Osteoblast (primary cell): ENCODE measurements at regions not wholly inside any gene's neighbourhood (a gene's known extent, or its start where the extent isn't known, plus 50 kb on each side); places are given as distances from the start of the nearest gene placed in this dataset.

Experiments
- DNase-seq: peaks from one replicate; pipeline ENCODE4 v3.0.0; 2011; ENCODE audit warnings: low spot score, mixed read lengths; ENCODE audit not compliant: insufficient read length; ENCODE audit errors: missing footprints
- H2AFZ ChIP-seq: 2 replicates; pipeline ENCODE4 v1.6.0; 2011; ENCODE audit warnings: mild to moderate bottlenecking, low read length
- H3K27ac ChIP-seq: 2 replicates; pipeline ENCODE4 v1.5.1; 2011; ENCODE audit warnings: mild to moderate bottlenecking, low read depth, low read length, moderate library complexity
- H3K27me3 ChIP-seq: 2 replicates; pipeline ENCODE4 v1.6.0; 2012; ENCODE audit warnings: mild to moderate bottlenecking, control low read depth, inconsistent platforms, low read length, moderate library complexity; ENCODE audit not compliant: insufficient read depth
- H3K36me3 ChIP-seq: 2 replicates; pipeline ENCODE4 v1.5.1; 2011; ENCODE audit warnings: mild to moderate bottlenecking, low read length, control low read depth, moderate library complexity; ENCODE audit not compliant: insufficient read depth
- H3K4me1 ChIP-seq: 2 replicates; pipeline ENCODE4 v1.5.1; 2011; ENCODE audit warnings: mild to moderate bottlenecking, low read length, control low read depth, moderate library complexity; ENCODE audit not compliant: insufficient read depth
- H3K4me2 ChIP-seq: 2 replicates; pipeline ENCODE4 v1.6.0; 2011; ENCODE audit warnings: mild to moderate bottlenecking, low read length; ENCODE audit not compliant: insufficient read depth
- H3K4me3 ChIP-seq: fragments of 200-600 bp; sonication (generic); 3 replicates; pipeline ENCODE4 v1.5.1; 2012; ENCODE audit warnings: mild to moderate bottlenecking, low read length, inconsistent platforms; ENCODE audit not compliant: insufficient read depth
- H3K79me2 ChIP-seq: 2 replicates; pipeline ENCODE4 v1.6.0; 2012; ENCODE audit warnings: mild to moderate bottlenecking, low read length, control low read depth, inconsistent platforms; ENCODE audit not compliant: insufficient read depth
- H3K9me3 ChIP-seq: 2 replicates; pipeline ENCODE4 v1.5.1; 2011; ENCODE audit warnings: low read depth, low read length, control low read depth
- H4K20me1 ChIP-seq: 2 replicates; pipeline ENCODE4 v1.6.0; 2012; ENCODE audit warnings: mild to moderate bottlenecking, low read length, control low read depth; ENCODE audit not compliant: insufficient read depth
- TF ChIP-seq, protein P1 (sequence below): IDR thresholded peaks from 2 replicates; pipeline ENCODE4 v1.5.1; 2011; ENCODE audit warnings: mild to moderate bottlenecking, low read depth, low read length, moderate library complexity; ENCODE audit errors: extremely low read depth

DNA sequence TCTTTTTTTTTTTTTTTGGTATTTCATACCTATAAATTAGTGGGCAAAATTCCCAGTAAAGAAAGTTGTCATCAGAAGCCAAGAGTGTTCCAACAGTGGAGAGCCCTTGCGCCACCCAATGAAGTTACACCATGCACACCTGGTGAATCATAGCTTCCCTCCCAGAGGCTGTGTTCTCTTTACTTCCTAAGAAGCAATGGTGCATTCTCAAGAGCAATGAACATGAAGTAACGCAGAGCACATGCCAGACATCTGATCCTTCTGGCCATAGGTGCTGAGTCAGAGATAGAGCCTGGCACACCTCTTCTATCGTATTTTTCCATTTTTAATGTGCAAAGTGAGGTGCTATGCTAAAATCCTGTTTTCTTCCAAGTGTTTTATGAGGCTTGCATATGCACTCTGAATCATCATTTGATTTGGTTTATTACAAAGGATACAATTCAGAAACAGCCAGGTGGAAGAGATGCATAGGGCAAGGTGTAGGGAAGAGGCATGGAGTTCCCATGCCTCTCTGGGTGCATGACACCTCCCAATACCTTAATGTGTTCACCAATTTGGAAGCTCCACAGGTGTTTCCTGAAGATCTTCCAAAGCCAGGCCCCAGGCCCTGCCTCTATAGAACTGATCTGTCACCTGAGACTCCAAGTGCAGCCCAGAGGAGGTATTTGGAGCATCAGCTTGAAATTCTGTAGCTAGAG is 408.0 kb downstream of the SIPA1L2 start:
- no peaks in the 10 kb centered on the region for H3K36me3 ChIP-seq
- H3K79me2 ChIP-seq: no peaks in the 10 kb centered on the region
- no peak overlapping the region for H3K4me3 ChIP-seq
- DNase-seq: no peak
- no peaks in the 10 kb centered on the region for H4K20me1 ChIP-seq
- H2AFZ ChIP-seq: no peak overlapping the region
- H3K4me1 ChIP-seq: peaks cover 4% of the 10 kb centered on the region
- H3K27ac ChIP-seq: no peak overlapping the region
- no peak overlapping the region for H3K4me2 ChIP-seq
- H3K27me3 ChIP-seq: no peaks in the 10 kb centered on the region
- H3K9me3 ChIP-seq: no peaks in the 10 kb centered on the region
- TF ChIP-seq, protein P1, sequence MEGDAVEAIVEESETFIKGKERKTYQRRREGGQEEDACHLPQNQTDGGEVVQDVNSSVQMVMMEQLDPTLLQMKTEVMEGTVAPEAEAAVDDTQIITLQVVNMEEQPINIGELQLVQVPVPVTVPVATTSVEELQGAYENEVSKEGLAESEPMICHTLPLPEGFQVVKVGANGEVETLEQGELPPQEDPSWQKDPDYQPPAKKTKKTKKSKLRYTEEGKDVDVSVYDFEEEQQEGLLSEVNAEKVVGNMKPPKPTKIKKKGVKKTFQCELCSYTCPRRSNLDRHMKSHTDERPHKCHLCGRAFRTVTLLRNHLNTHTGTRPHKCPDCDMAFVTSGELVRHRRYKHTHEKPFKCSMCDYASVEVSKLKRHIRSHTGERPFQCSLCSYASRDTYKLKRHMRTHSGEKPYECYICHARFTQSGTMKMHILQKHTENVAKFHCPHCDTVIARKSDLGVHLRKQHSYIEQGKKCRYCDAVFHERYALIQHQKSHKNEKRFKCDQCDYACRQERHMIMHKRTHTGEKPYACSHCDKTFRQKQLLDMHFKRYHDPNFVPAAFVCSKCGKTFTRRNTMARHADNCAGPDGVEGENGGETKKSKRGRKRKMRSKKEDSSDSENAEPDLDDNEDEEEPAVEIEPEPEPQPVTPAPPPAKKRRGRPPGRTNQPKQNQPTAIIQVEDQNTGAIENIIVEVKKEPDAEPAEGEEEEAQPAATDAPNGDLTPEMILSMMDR: no peak

DNA sequence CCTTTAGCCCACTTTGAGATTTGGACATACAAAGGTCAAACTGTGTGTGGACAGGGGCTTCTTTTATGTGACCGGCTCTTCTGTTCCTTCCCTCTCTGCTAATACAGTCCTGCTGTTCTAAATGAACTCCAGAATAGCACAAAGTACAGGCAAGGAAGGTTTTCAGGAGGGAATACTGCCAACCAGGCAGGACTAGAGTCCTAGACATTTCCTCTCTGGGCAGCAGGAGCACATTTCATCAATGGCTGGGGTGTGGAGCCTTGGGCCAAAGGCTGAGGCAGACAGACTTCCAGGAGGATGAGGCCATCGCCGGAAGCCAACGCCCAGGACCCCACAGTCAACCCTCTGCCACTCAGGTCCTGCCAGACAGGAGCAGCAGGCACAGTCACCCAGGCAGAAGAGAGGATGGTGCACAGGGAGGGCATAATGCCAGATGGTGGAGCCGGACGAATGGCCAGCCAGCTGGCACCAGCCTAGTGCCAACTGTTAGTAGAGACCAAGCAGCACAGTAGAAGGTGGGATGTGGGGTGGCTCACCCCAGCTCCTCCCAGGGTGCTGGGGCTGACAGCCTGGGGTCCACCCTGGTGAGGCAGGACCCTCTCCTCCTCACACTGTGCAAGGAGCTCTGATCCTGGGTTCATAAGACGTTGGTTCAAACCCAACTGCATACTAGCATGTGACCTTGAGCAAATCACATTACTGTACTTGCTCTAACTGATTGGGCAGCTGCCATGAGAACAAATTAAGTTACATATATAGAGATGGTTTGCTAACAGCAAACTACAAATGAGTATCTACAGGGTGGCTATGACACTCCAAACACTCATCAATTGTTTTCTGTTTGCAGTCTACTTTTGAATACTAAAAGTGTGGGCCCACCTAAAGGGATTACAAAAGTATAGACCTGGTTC is 410.7 kb downstream of the SIPA1L2 start:
- Histone ChIP-seq H3K4me1 (no peaks in the 10 kb centered on the region), H3K27ac (no peak overlapping the region), H4K20me1 (no peaks in the 10 kb centered on the region), H3K79me2 (no peaks in the 10 kb centered on the region), H3K27me3 (no peaks in the 10 kb centered on the region), H2AFZ (no peak overlapping the region), H3K4me2 (no peak overlapping the region), H3K9me3 (no peaks in the 10 kb centered on the region), H3K4me3 (no peak overlapping the region), H3K36me3 (no peaks in the 10 kb centered on the region)
- DNase-seq: no peak
- TF ChIP-seq, protein P1: no peak

DNA sequence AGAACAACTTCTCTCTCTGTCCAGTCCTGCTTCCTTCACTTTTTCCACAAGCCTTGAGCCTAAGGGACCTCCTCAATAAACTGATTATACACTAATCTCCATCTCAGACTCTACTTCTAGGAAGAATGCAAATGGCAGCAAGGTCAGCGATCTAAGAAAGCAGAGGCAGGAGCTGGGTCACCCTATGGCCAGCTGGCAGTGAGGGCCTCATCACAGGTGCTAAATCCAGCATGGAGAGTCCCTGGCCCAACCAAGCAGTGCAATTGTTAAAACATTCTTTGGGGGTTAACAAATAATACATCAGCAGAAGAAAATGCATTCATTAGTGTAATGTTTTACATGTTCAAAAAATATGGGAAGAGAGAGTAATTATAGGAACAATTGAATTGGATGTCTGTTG is 416.0 kb downstream of the SIPA1L2 start:
- Histone ChIP-seq H3K27ac (no peak overlapping the region), H3K4me2 (no peak overlapping the region), H4K20me1 (no peaks in the 10 kb centered on the region), H3K4me1 (no peaks in the 10 kb centered on the region), H2AFZ (no peak overlapping the region), H3K4me3 (no peak overlapping the region), H3K36me3 (no peaks in the 10 kb centered on the region), H3K27me3 (no peaks in the 10 kb centered on the region), H3K79me2 (no peaks in the 10 kb centered on the region), H3K9me3 (no peaks in the 10 kb centered on the region)
- TF ChIP-seq, protein P1: no peak
- DNase-seq: no peak

DNA sequence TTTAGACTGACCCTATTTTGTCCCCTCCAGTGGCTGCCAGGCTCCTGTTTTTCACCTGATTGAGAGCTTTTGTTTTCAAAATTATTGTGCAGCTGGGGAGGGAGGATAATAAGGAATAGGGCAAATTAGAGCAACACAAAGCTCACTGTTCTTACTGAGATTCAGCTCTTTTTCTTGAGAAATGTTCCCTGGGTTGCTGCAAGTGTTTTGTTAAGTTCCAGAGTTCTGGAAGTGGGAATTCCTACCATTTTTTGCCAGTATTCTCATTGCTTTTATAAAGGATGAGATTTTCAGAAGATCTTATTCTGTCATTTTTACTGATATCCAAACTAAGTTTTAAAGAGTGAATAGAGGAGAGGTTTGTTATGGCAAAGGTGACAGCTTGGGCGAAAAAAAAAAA is 417.7 kb downstream of the SIPA1L2 start:
- no peak for DNase-seq
- Histone ChIP-seq H3K27ac (no peak overlapping the region), H3K36me3 (no peaks in the 10 kb centered on the region), H4K20me1 (no peaks in the 10 kb centered on the region), H3K27me3 (no peaks in the 10 kb centered on the region), H3K79me2 (no peaks in the 10 kb centered on the region), H3K4me3 (no peak overlapping the region), H2AFZ (no peak overlapping the region), H3K9me3 (no peaks in the 10 kb centered on the region), H3K4me2 (no peak overlapping the region), H3K4me1 (no peaks in the 10 kb centered on the region)
- TF ChIP-seq, protein P1: no peak
